ENCODE measurements at regions not wholly inside any gene's neighbourhood (a gene's known extent, or its start where the extent isn't known, plus 50 kb on each side); places are given as distances from the start of the nearest gene placed in this dataset.
"Not testable (repeated sequence)": the region's sequence is repeated elsewhere in the genome, so short reads cannot be mapped to it uniquely, and the experiment has no call there.

GRCh38 chr9:119677811-119678505, 308.7 kb upstream of the BRINP1 start:
- H3K4me3 ChIP-seq: no peak overlapping the region
- no peaks in the 10 kb centered on the region for H3K9me3 ChIP-seq
- DNase-seq: no peak
- no peak for TF ChIP-seq CTCF (IDR thresholded peaks at IDR 0.05 in 8 of 11, conservative IDR thresholded peaks at IDR 0.05 in 3 of 11)
- no peak for TF ChIP-seq POLR2A (IDR thresholded peaks at IDR 0.05)
- no peak overlapping the region for H3K27ac ChIP-seq
- intact Hi-C loops (cut with DNase I; ENCODE audit: low total_unique reads): no loop called here
- H3K27me3 ChIP-seq (replicated peaks in 1 of 7): no peaks in the 10 kb centered on the region
- no peaks in the 10 kb centered on the region for H3K36me3 ChIP-seq
- no peaks in the 10 kb centered on the region for H3K4me1 ChIP-seq
- WGBS, 5 donors: 74 to 83% (median 76%) methylated on average over 6 to 7 of the region's 7 CpGs

DNA sequence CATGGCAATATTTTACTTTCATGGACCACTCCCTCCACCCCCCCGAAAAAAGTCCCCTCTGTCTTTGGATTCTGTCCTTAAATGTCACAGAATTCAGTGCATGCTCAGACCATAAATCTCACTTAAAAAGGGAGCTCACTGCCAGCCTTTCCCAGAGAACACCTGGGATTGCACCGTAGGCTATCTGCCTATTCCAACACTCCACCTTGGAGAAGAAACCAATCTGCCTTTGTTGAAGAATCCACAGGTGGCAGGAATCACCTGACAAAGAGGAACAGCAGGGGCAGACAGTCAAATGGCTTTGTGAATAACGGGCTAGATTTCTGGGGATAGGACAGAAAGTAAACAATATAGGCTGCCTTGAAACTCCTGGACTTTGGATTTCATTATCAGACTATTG, 306.7 kb upstream of the BRINP1 start:
- Histone ChIP-seq H3K36me3 (no peaks in the 10 kb centered on the region), H3K4me3 (no peak overlapping the region), H3K27ac (no peak overlapping the region), H3K27me3 (replicated peaks in 1 of 7) (no peaks in the 10 kb centered on the region), H3K9me3 (no peaks in the 10 kb centered on the region), H3K4me1 (no peaks in the 10 kb centered on the region)
- intact Hi-C loops (cut with DNase I; ENCODE audit: low total_unique reads): no loop called here
- no peak for DNase-seq
- 40 to 57% (median 52%) methylated on average over 3 of the region's 3 CpGs for WGBS, 5 donors
- TF ChIP-seq POLR2AphosphoS5 (IDR thresholded peaks at IDR 0.05) (no peak), POLR2A (IDR thresholded peaks at IDR 0.05) (no peak), CTCF (IDR thresholded peaks at IDR 0.05 in 8 of 11, conservative IDR thresholded peaks at IDR 0.05 in 3 of 11) (no peak)

DNA sequence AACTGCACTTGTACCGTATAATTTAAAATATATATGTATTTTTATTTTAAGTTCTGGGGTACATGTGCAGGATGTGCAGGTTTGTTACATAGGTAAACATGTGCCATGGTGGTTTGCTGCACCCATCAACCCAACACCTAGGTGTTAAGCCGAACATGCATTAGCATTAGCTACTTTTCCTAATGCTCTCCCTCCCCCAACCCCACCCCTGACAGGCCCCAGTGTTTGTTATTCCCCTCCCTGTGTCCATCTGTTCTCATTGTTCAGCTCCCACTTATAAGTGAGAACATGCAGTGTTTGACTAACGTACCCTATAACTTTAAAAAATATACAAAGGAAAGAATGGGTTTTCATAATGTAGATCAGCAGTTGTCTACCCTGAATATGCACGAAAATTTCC, 303.5 kb upstream of the BRINP1 start:
- H3K27me3 ChIP-seq (replicated peaks in 1 of 7); H3K27ac ChIP-seq; H3K4me1 ChIP-seq; H3K9me3 ChIP-seq; DNase-seq; H3K4me3 ChIP-seq; H3K36me3 ChIP-seq; intact Hi-C loops (cut with DNase I; ENCODE audit: low total_unique reads): not testable (repeated sequence)
- 54 to 71% (median 69%) methylated on average over 4 of the region's 4 CpGs for WGBS, 5 donors

- intact Hi-C loops (cut with DNase I; ENCODE audit: low total_unique reads): no loop called here
- no peaks in the 10 kb centered on the region for H3K36me3 ChIP-seq
- no peaks in the 10 kb centered on the region for H3K9me3 ChIP-seq
Observed at GRCh38 chr9:119667916-119668315, 298.7 kb upstream of the BRINP1 start.

More at GRCh38 chr9:119667916-119668315, 298.7 kb upstream of the BRINP1 start:
- no peak overlapping the region for H3K4me3 ChIP-seq
- H3K27ac ChIP-seq: no peak overlapping the region
- H3K4me1 ChIP-seq: no peaks in the 10 kb centered on the region
- no peak for DNase-seq
- TF ChIP-seq POLR2AphosphoS5 (IDR thresholded peaks at IDR 0.05) (no peak), CTCF (IDR thresholded peaks at IDR 0.05 in 8 of 11, conservative IDR thresholded peaks at IDR 0.05 in 3 of 11) (no peak), POLR2A (IDR thresholded peaks at IDR 0.05) (no peak)
- no peaks in the 10 kb centered on the region for H3K27me3 ChIP-seq (replicated peaks in 1 of 7)
- WGBS, 5 donors: 85 to 91% (median 87%) methylated on average over 2 of the region's 2 CpGs

All from spleen (tissue), 11 donors.